Esophagus muscularis mucosa (tissue), 4 donors: ENCODE measurements at regions not wholly inside any gene's neighbourhood (a gene's known extent, or its start where the extent isn't known, plus 50 kb on each side); places are given as distances from the start of the nearest gene placed in this dataset.
"Not testable (repeated sequence)": the region's sequence is repeated elsewhere in the genome, so short reads cannot be mapped to it uniquely, and the experiment has no call there.

Experiments used
- DNase-seq: peaks from one replicate; pipeline ENCODE4 v3.0.0-alpha.2; 2017; ENCODE audit errors: extremely low spot score
- H3K27ac ChIP-seq, 4 donors: fragments of 200-600 bp; sonication (generic); replicated peaks in 1 of 4; 1 replicate in 3 of 4; 2 replicates in 1 of 4; pipeline ENCODE4 v1.5.1; 2016 to 2019; ENCODE audit warnings: mild to moderate bottlenecking in 1 of 4
- H3K27me3 ChIP-seq, 4 donors: fragments of 200-600 bp; sonication (generic); one replicate each; pipeline versions ENCODE4 v1.5.1 to v1.6.0; 2016 to 2019
- H3K36me3 ChIP-seq, 4 donors: fragments of 200-600 bp; sonication (generic); one replicate each; pipeline ENCODE4 v1.5.1; 2016 to 2019
- H3K4me1 ChIP-seq, 4 donors: fragments of 200-600 bp; sonication (generic); one replicate each; pipeline ENCODE4 v1.5.1; 2016 to 2019
- H3K4me3 ChIP-seq, 4 donors: fragments of 200-600 bp; sonication (generic); 1 replicate in 2 of 4; 2 replicates in 2 of 4; pipeline ENCODE4 v1.5.1; 2016 to 2019; ENCODE audit warnings: mild to moderate bottlenecking in 4 of 4, moderate library complexity in 1 of 4
- H3K9me3 ChIP-seq, 4 donors: fragments of 200-600 bp; sonication (generic); 1 replicate in 3 of 4; 2 replicates in 1 of 4; pipeline ENCODE4 v1.5.1; 2016 to 2019
- CTCF ChIP-seq, 3 experiments: fragments of 200-600 bp in 2 of 3; fragments of 450-650 bp in 1 of 3; sonication (generic) in 2 of 3; IDR thresholded peaks; one replicate each; pipeline ENCODE4 v1.5.1; 2017 to 2019; ENCODE audit warnings: antibody characterized with exemption in 3 of 3, mild to moderate bottlenecking in 2 of 3, moderate library complexity in 1 of 3
- EP300 ChIP-seq: sonication (generic); formaldehyde crosslinking; IDR thresholded peaks from one replicate; pipeline ENCODE4 v1.6.1; 2017; ENCODE audit warnings: antibody characterized with exemption
- POLR2A ChIP-seq: fragments of 450-650 bp; IDR thresholded peaks from one replicate; pipeline ENCODE4 v1.6.1; 2017; ENCODE audit warnings: antibody characterized with exemption, moderate library complexity, mild to moderate bottlenecking, low read depth
- POLR2AphosphoS5 ChIP-seq, 2 donors: sonication (generic); formaldehyde crosslinking; IDR thresholded peaks; one replicate each; pipeline ENCODE4 v1.6.1; 2017; ENCODE audit warnings: antibody characterized with exemption in 2 of 2
- WGBS: methylation state at CpG from one replicate; pipeline ENCODE4 v1.1.5; 2018; 5-methylcytosine and 5-hydroxymethylcytosine counted together
- intact Hi-C: fragments of 100-400 bp; cut with DNase I; formaldehyde crosslinking; loops from one replicate; pipeline ENCODE4 v1.15.1; 2023

- Histone ChIP-seq H3K4me3 (no peak overlapping the region), H3K27me3 (peaks cover 0 to 98% (median 23%) of the 10 kb centered on the region in 4 donors), H3K27ac (no peak overlapping the region), H3K36me3 (no peaks in the 10 kb centered on the region), H3K4me1 (peaks cover 0 to 5% (median 0%) of the 10 kb centered on the region in 4 donors), H3K9me3 (no peaks in the 10 kb centered on the region)
- DNase-seq, result no peak
- 40% methylated on average over 4 of the region's 4 CpGs for WGBS
- TF ChIP-seq POLR2AphosphoS5 (IDR thresholded peaks at IDR 0.05) (no peak), POLR2A (no peak), EP300 (no peak), CTCF (IDR thresholded peaks at IDR 0.05) (no peak)
- intact Hi-C loops, result no loop called here
Observed at GRCh38 chr6:27556406-27556805, 83.5 kb upstream of the ZNF184 start.

GRCh38 chr6:27553123-27553904 is 80.4 kb upstream of the ZNF184 start:
- intact Hi-C loops, result no loop called here
- no peak for DNase-seq
- WGBS, result 10% methylated on average over 23 of the region's 23 CpGs
- Histone ChIP-seq H3K4me1 (peaks cover 0 to 5% (median 0%) of the 10 kb centered on the region in 4 donors), H3K9me3 (no peaks in the 10 kb centered on the region), H3K4me3 (no peak overlapping the region), H3K27ac (no peak overlapping the region), H3K36me3 (no peaks in the 10 kb centered on the region), H3K27me3 (peaks cover 0 to 95% (median 24%) of the 10 kb centered on the region in 4 donors)
- TF ChIP-seq POLR2AphosphoS5 (IDR thresholded peaks at IDR 0.05), result no peak
- TF ChIP-seq POLR2A, result no peak
- no peak for TF ChIP-seq CTCF (IDR thresholded peaks at IDR 0.05)
- no peak for TF ChIP-seq EP300

- H3K4me3 ChIP-seq, result no peak overlapping the region
- TF ChIP-seq POLR2A (no peak), CTCF (IDR thresholded peaks at IDR 0.05) (no peak)
- intact Hi-C loops, result no loop called here
- no peaks in the 10 kb centered on the region for H3K9me3 ChIP-seq
- WGBS, result 73% methylated on average over 2 of the region's 2 CpGs
- no peaks in the 10 kb centered on the region for H3K36me3 ChIP-seq
- no peaks in the 10 kb centered on the region for H3K4me1 ChIP-seq
- no peak for DNase-seq
- no peak overlapping the region for H3K27ac ChIP-seq
- peaks cover 0 to 95% (median 33%) of the 10 kb centered on the region in 4 donors for H3K27me3 ChIP-seq
Observed at GRCh38 chr6:27551607-27552006, 78.7 kb upstream of the ZNF184 start.

- no peaks in the 10 kb centered on the region for H3K36me3 ChIP-seq
Observed at GRCh38 chr6:27550692-27551091, 77.8 kb upstream of the ZNF184 start.

GRCh38 chr6:27549241-27549598 is 76.3 kb upstream of the ZNF184 start:
- DNase-seq, H3K27ac ChIP-seq, intact Hi-C loops, H3K9me3 ChIP-seq, H3K4me3 ChIP-seq, H3K36me3 ChIP-seq: not testable (repeated sequence)
- H3K27me3 ChIP-seq, result peaks cover 0 to 95% (median 44%) of the 10 kb centered on the region in 4 donors
- 90% methylated on average over 9 of the region's 14 CpGs for WGBS
- H3K4me1 ChIP-seq, result peaks cover 0 to 15% (median 7%) of the 10 kb centered on the region in 4 donors

More at GRCh38 chr6:27550692-27551091, 77.8 kb upstream of the ZNF184 start:
- no peaks in the 10 kb centered on the region for H3K9me3 ChIP-seq
- no peak for DNase-seq
- TF ChIP-seq CTCF (IDR thresholded peaks at IDR 0.05) (no peak), POLR2AphosphoS5 (IDR thresholded peaks at IDR 0.05) (no peak), EP300 (no peak), POLR2A (no peak)
- peaks cover 0 to under 1% (median under 1%) of the 10 kb centered on the region in 4 donors for H3K4me1 ChIP-seq
- H3K4me3 ChIP-seq, result no peak overlapping the region
- intact Hi-C loops, result no loop called here
- peaks cover 0 to 95% (median 39%) of the 10 kb centered on the region in 4 donors for H3K27me3 ChIP-seq
- WGBS, result 83% methylated on average over 3 of the region's 3 CpGs
- no peak overlapping the region for H3K27ac ChIP-seq
